Keratinocyte (primary cell): ENCODE measurements at regions not wholly inside any gene's neighbourhood (a gene's known extent, or its start where the extent isn't known, plus 50 kb on each side); places are given as distances from the start of the nearest gene placed in this dataset.

Source experiments
- DNase-seq: peaks from one replicate; pipeline ENCODE4 v3.0.0-alpha.2; 2011; ENCODE audit warnings: low read depth, missing footprints, low spot score
- FAIRE-seq: peaks from 2 replicates; lab custom pipeline; 2011; peaks lifted over from hg19 to GRCh38; lab: Jason Lieb, UNC
- H2AFZ ChIP-seq: 2 replicates; pipeline ENCODE4 v1.6.0; 2012; ENCODE audit warnings: low read length, control low read depth, inconsistent platforms; ENCODE audit not compliant: control insufficient read depth
- H3K27ac ChIP-seq: 2 replicates; pipeline ENCODE4 v1.5.1; 2011; ENCODE audit warnings: low read length; ENCODE audit not compliant: control insufficient read depth, insufficient read depth
- H3K27me3 ChIP-seq: 3 replicates; pipeline ENCODE4 v1.6.0; 2011; ENCODE audit warnings: low read length; ENCODE audit not compliant: control insufficient read depth, insufficient read depth; ENCODE audit errors: extremely low read depth
- H3K36me3 ChIP-seq, 2 experiments: 2 replicates in 1 of 2; 3 replicates in 1 of 2; pipeline ENCODE4 v1.5.1; 2011; ENCODE audit warnings: low read length in 2 of 2, mild to moderate bottlenecking in 1 of 2; ENCODE audit not compliant: control insufficient read depth in 2 of 2, insufficient read depth in 2 of 2; ENCODE audit errors: extremely low read depth in 1 of 2
- H3K4me1 ChIP-seq: 3 replicates; pipeline ENCODE4 v1.5.1; 2011; ENCODE audit warnings: low read length; ENCODE audit not compliant: control insufficient read depth, insufficient read depth; ENCODE audit errors: extremely low read depth
- H3K4me2 ChIP-seq: 3 replicates; pipeline ENCODE4 v1.6.0; 2011; ENCODE audit warnings: low read depth, low read length; ENCODE audit not compliant: control insufficient read depth, insufficient read depth; ENCODE audit errors: extremely low read depth
- H3K4me3 ChIP-seq, 3 experiments: fragments of 200-600 bp in 1 of 3; sonication (generic) in 1 of 3; 2 replicates in 2 of 3; 3 replicates in 1 of 3; pipeline ENCODE4 v1.5.1; 2011 to 2016; ENCODE audit warnings: low read length in 3 of 3, mild to moderate bottlenecking in 3 of 3, control low read depth in 2 of 3, inconsistent platforms in 1 of 3, low read depth in 1 of 3, mixed read lengths in 1 of 3, mixed run types in 1 of 3, moderate library complexity in 1 of 3; ENCODE audit not compliant: control insufficient read depth in 2 of 3, insufficient read depth in 2 of 3; ENCODE audit errors: extremely low read depth in 1 of 3
- H3K79me2 ChIP-seq: 2 replicates; pipeline ENCODE4 v1.6.0; 2012; ENCODE audit warnings: low read length; ENCODE audit not compliant: control insufficient read depth, insufficient read depth
- H3K9ac ChIP-seq: 3 replicates; pipeline ENCODE4 v1.6.0; 2011; ENCODE audit warnings: low read length; ENCODE audit not compliant: control insufficient read depth, insufficient read depth; ENCODE audit errors: extremely low read depth
- H3K9me1 ChIP-seq: 3 replicates; pipeline ENCODE4 v1.6.0; 2011; ENCODE audit warnings: low read length; ENCODE audit not compliant: control insufficient read depth, insufficient read depth; ENCODE audit errors: extremely low read depth
- H3K9me3 ChIP-seq: 2 replicates; pipeline ENCODE4 v1.5.1; 2012; ENCODE audit warnings: low read depth, low read length; ENCODE audit not compliant: control insufficient read depth
- H4K20me1 ChIP-seq: 3 replicates; pipeline ENCODE4 v1.6.0; 2011; ENCODE audit warnings: low read length; ENCODE audit not compliant: control insufficient read depth, insufficient read depth; ENCODE audit errors: extremely low read depth
- EZH2 ChIP-seq: IDR thresholded peaks from one replicate; pipeline ENCODE4 v1.6.1; 2012; ENCODE audit warnings: inconsistent platforms, mild to moderate bottlenecking, low read length, moderate library complexity
- dilution Hi-C: fragments of 300-500 bp; cut with MboI; formaldehyde crosslinking; loops from one replicate; pipeline ENCODE4 v1.7.0; 2020; ENCODE audit warnings: low sequenced_read_pairs; ENCODE audit not compliant: extremely low pct_ligation_motif_present
- TF ChIP-seq, protein P1 (sequence below), 3 experiments: IDR thresholded peaks in 1 of 3; conservative IDR thresholded peaks in 1 of 3; optimal IDR thresholded peaks in 1 of 3; 2 replicates in 2 of 3; 3 replicates in 1 of 3; pipeline versions ENCODE3 to v1.5.1; 2011; ENCODE audit warnings: low read length in 3 of 3, mild to moderate bottlenecking in 3 of 3, moderate library complexity in 2 of 3, control low read depth in 1 of 3, inconsistent platforms in 1 of 3; ENCODE audit not compliant: insufficient read depth in 2 of 3; ENCODE audit errors: extremely low read depth in 1 of 3

DNA sequence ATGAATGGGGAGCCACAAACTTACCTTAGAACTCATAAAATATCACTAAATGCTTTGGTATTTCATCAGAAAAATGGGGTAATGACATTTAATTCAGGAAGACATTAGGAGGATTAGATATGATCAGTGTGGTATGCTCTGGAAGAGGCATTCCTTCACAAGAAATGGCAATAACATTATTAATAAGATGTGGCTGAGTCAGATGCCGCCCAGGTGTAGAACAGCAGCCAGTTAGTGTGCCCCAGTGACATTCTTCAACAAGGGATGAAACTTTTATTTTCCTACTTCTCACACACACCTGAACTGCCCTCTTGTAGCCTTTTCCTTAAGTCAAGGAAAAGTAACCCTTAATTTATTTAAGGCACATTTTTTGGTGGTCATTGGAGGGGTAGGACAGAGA lies 69.2 kb upstream of the DYNAP start:
- FAIRE-seq: no peak
- H3K4me2 ChIP-seq: no peak overlapping the region
- dilution Hi-C loops: no loop called here

DNA sequence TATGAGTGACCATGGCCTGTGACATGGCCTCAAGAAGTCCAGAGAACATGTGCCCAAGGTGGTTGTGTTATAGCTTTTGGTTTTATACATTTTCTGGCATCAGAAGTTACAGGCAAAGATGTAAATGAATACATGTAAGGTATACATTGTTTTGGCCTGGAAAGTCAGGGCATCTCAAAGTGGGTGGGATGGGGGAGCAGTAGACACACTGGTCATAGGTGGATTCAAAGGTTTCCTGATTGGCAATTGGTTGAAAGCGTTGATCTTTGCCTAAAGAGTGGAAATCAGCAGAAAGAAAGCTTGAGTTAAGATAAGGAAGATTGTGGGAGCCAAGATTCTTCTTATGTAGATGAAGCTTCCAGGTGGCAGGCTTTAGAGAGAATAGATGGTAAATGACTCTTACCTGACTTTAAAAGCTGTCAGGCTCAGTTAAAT lies 62.1 kb upstream of the DYNAP start:
- no peaks in the 10 kb centered on the region for H3K36me3 ChIP-seq
- H3K79me2 ChIP-seq: no peaks in the 10 kb centered on the region
- no peak overlapping the region for H2AFZ ChIP-seq
- no peaks in the 10 kb centered on the region for H4K20me1 ChIP-seq
- DNase-seq (no peak), FAIRE-seq (no peak)
- dilution Hi-C loops: no loop called here
- H3K4me2 ChIP-seq: no peak overlapping the region
- no peak for TF ChIP-seq EZH2
- TF ChIP-seq, protein P1, sequence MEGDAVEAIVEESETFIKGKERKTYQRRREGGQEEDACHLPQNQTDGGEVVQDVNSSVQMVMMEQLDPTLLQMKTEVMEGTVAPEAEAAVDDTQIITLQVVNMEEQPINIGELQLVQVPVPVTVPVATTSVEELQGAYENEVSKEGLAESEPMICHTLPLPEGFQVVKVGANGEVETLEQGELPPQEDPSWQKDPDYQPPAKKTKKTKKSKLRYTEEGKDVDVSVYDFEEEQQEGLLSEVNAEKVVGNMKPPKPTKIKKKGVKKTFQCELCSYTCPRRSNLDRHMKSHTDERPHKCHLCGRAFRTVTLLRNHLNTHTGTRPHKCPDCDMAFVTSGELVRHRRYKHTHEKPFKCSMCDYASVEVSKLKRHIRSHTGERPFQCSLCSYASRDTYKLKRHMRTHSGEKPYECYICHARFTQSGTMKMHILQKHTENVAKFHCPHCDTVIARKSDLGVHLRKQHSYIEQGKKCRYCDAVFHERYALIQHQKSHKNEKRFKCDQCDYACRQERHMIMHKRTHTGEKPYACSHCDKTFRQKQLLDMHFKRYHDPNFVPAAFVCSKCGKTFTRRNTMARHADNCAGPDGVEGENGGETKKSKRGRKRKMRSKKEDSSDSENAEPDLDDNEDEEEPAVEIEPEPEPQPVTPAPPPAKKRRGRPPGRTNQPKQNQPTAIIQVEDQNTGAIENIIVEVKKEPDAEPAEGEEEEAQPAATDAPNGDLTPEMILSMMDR (optimal IDR thresholded peaks at IDR 0.05 in 1 of 3, IDR thresholded peaks at IDR 0.05 in 1 of 3, conservative IDR thresholded peaks at IDR 0.05 in 1 of 3; ENCODE audit: extremely low read depth in 1 of 3, insufficient read depth in 2 of 3, low read length in 3 of 3): no peak
- no peak overlapping the region for H3K27ac ChIP-seq
- no peaks in the 10 kb centered on the region for H3K27me3 ChIP-seq
- H3K4me1 ChIP-seq: no peaks in the 10 kb centered on the region
- H3K9ac ChIP-seq: no peak overlapping the region
- H3K9me1 ChIP-seq: no peaks in the 10 kb centered on the region
- H3K9me3 ChIP-seq: no peaks in the 10 kb centered on the region
- no peak overlapping the region for H3K4me3 ChIP-seq

More for the DNA sequence above, 69.2 kb upstream of the DYNAP start:
- Histone ChIP-seq H2AFZ (no peak overlapping the region), H3K9me1 (no peaks in the 10 kb centered on the region), H3K79me2 (no peaks in the 10 kb centered on the region), H3K4me1 (no peaks in the 10 kb centered on the region), H3K4me3 (no peak overlapping the region), H3K27me3 (no peaks in the 10 kb centered on the region), H3K27ac (no peak overlapping the region), H3K9ac (no peak overlapping the region), H3K36me3 (no peaks in the 10 kb centered on the region), H3K9me3 (no peaks in the 10 kb centered on the region), H4K20me1 (no peaks in the 10 kb centered on the region)
- TF ChIP-seq EZH2: no peak
- TF ChIP-seq, protein P1 (optimal IDR thresholded peaks at IDR 0.05 in 1 of 3, IDR thresholded peaks at IDR 0.05 in 1 of 3, conservative IDR thresholded peaks at IDR 0.05 in 1 of 3; ENCODE audit: extremely low read depth in 1 of 3, insufficient read depth in 2 of 3, low read length in 3 of 3): no peak
- DNase-seq: no peak
